Stomach (tissue), 4 donors: ENCODE measurements at regions not wholly inside any gene's neighbourhood (a gene's known extent, or its start where the extent isn't known, plus 50 kb on each side); places are given as distances from the start of the nearest gene placed in this dataset.

Source experiments
- CTCF ChIP-seq, 7 experiments: fragments of 450-650 bp in 4 of 7; fragments of 200-600 bp in 3 of 7; sonication (generic) in 3 of 7; IDR thresholded peaks; one replicate each; pipeline ENCODE4 v1.5.1; 2016 to 2019; ENCODE audit warnings: antibody characterized with exemption in 7 of 7, control low read depth in 2 of 7, mild to moderate bottlenecking in 1 of 7
- EP300 ChIP-seq: sonication (generic); formaldehyde crosslinking; IDR thresholded peaks from one replicate; pipeline ENCODE4 v1.6.1; 2017; ENCODE audit warnings: antibody characterized with exemption
- POLR2A ChIP-seq, 4 donors: fragments of 450-650 bp; IDR thresholded peaks; one replicate each; pipeline ENCODE4 v1.6.1; 2016; ENCODE audit warnings: antibody characterized with exemption in 4 of 4, control low read depth in 2 of 4, mild to moderate bottlenecking in 1 of 4, moderate library complexity in 1 of 4
- POLR2AphosphoS5 ChIP-seq, 3 donors: sonication (generic); formaldehyde crosslinking; IDR thresholded peaks; one replicate each; pipeline ENCODE4 v1.6.1; 2016; ENCODE audit warnings: antibody characterized with exemption in 3 of 3

- TF ChIP-seq CTCF (IDR thresholded peaks at IDR 0.05), result no peak
- TF ChIP-seq POLR2A (IDR thresholded peaks at IDR 0.05), result no peak
- TF ChIP-seq EP300, result no peak
- TF ChIP-seq POLR2AphosphoS5 (IDR thresholded peaks at IDR 0.05), result no peak
These were observed 59.4 kb upstream of the HELT start for GRCh38 chr4:184958923-184959210.
